HG03175 (cell line): ENCODE measurements at regions not wholly inside any gene's neighbourhood (a gene's known extent, or its start where the extent isn't known, plus 50 kb on each side); places are given as distances from the start of the nearest gene placed in this dataset.
"Not testable (repeated sequence)": the region's sequence is repeated elsewhere in the genome, so short reads cannot be mapped to it uniquely, and the experiment has no call there.

Experiments used
- ATAC-seq: cut with Tn5 transposase; IDR thresholded peaks from one replicate; pipeline ENCODE4 v1.9.1; 2021; ENCODE audit warnings: mild to moderate bottlenecking, moderate library complexity; ENCODE audit not compliant: unreplicated experiment

- ATAC-seq: peak; percentile 26
Measured at GRCh38 chr1:161454865-161455707, 50.2 kb upstream of the FCGR2A start.

- ATAC-seq: peak; percentile 66
Measured at GRCh38 chr1:161453950-161454864, 51.0 kb upstream of the FCGR2A start.

- not testable (repeated sequence) for ATAC-seq
Measured at GRCh38 chr1:161451698-161452348, 53.4 kb upstream of the FCGR2A start.

- ATAC-seq: peak; percentile 27
Measured at GRCh38 chr1:161447760-161448332, 57.4 kb upstream of the FCGR2A start.

- ATAC-seq: peak; percentile 57
Measured at GRCh38 chr1:161447040-161447759, 58.1 kb upstream of the FCGR2A start.

- not testable (repeated sequence) for ATAC-seq
Measured at GRCh38 chr1:161444725-161445124, 60.5 kb upstream of the FCGR2A start.

GRCh38 chr1:161444255-161444654 lies 61.0 kb upstream of the FCGR2A start:
- ATAC-seq: not testable (repeated sequence)

- ATAC-seq: peak; percentile 55
Measured at GRCh38 chr1:161440312-161440894, 64.9 kb upstream of the FCGR2A start.

- no peak for ATAC-seq
Measured at GRCh38 chr1:161439280-161440232, 65.7 kb upstream of the FCGR2A start.

GRCh38 chr1:161433191-161433590 lies 65.5 kb upstream of the CFAP126 start:
- ATAC-seq: not testable (repeated sequence)

- no peak for ATAC-seq
Measured at GRCh38 chr1:161432091-161432490, 64.4 kb upstream of the CFAP126 start.

GRCh38 chr1:161427733-161428516 lies 60.2 kb upstream of the CFAP126 start:
- ATAC-seq: no peak

- not testable (repeated sequence) for ATAC-seq
Measured at GRCh38 chr1:161422914-161423313, 55.2 kb upstream of the CFAP126 start.

GRCh38 chr1:161421456-161421855 lies 53.8 kb upstream of the CFAP126 start:
- ATAC-seq: no peak

- no peak for ATAC-seq
Measured at GRCh38 chr1:161420763-161421455, 53.2 kb upstream of the CFAP126 start.

GRCh38 chr1:161417536-161417935 lies 49.9 kb upstream of the CFAP126 start:
- ATAC-seq: not testable (repeated sequence)
